ENCODE measurements at regions not wholly inside any gene's neighbourhood (a gene's known extent, or its start where the extent isn't known, plus 50 kb on each side); places are given as distances from the start of the nearest gene placed in this dataset.

GRCh38 chr4:123346330-123346940 lies 50.2 kb upstream of the SPRY1 start:
- Mint-ChIP-seq H3K9me3 (ENCODE audit: unreplicated experiment) (no peaks in the 10 kb centered on the region), H3K4me3 (ENCODE audit: unreplicated experiment) (no peak overlapping the region), H3K4me1 (ENCODE audit: low read depth, unreplicated experiment) (no peaks in the 10 kb centered on the region), H3K27ac (ENCODE audit: unreplicated experiment) (no peak overlapping the region), H3K27me3 (ENCODE audit: low read depth, unreplicated experiment) (peaks cover 6% of the 10 kb centered on the region), H3K36me3 (ENCODE audit: low read depth, unreplicated experiment) (no peaks in the 10 kb centered on the region)
- Histone ChIP-seq H3K27me3 (ENCODE audit: insufficient read depth, low read length) (no peaks in the 10 kb centered on the region), H2AFZ (ENCODE audit: low read depth, low read length) (no peak overlapping the region), H3K9me3 (ENCODE audit: insufficient read depth, low read depth, low read length) (no peaks in the 10 kb centered on the region), H3K79me2 (ENCODE audit: insufficient read depth, low read length) (no peaks in the 10 kb centered on the region), H3K27ac (ENCODE audit: low read depth, low read length) (no peak overlapping the region), H3K4me2 (ENCODE audit: low read length) (no peak overlapping the region), H3K4me1 (ENCODE audit: insufficient read depth, low read length) (no peaks in the 10 kb centered on the region), H3K9ac (ENCODE audit: low read length) (no peak overlapping the region), H3K36me3 (ENCODE audit: insufficient read depth, low read length) (no peaks in the 10 kb centered on the region), H3K4me3 (ENCODE audit: insufficient read depth, low read depth, low read length) (no peak overlapping the region), H4K20me1 (ENCODE audit: insufficient read depth, low read length) (no peaks in the 10 kb centered on the region)
- TF ChIP-seq, protein P1, sequence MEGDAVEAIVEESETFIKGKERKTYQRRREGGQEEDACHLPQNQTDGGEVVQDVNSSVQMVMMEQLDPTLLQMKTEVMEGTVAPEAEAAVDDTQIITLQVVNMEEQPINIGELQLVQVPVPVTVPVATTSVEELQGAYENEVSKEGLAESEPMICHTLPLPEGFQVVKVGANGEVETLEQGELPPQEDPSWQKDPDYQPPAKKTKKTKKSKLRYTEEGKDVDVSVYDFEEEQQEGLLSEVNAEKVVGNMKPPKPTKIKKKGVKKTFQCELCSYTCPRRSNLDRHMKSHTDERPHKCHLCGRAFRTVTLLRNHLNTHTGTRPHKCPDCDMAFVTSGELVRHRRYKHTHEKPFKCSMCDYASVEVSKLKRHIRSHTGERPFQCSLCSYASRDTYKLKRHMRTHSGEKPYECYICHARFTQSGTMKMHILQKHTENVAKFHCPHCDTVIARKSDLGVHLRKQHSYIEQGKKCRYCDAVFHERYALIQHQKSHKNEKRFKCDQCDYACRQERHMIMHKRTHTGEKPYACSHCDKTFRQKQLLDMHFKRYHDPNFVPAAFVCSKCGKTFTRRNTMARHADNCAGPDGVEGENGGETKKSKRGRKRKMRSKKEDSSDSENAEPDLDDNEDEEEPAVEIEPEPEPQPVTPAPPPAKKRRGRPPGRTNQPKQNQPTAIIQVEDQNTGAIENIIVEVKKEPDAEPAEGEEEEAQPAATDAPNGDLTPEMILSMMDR (IDR thresholded peaks at IDR 0.05; ENCODE audit: insufficient read depth, low read depth, low read length), result no peak
- no peak for TF ChIP-seq EZH2 (IDR thresholded peaks at IDR 0.05; ENCODE audit: insufficient read depth, low read length)
- FAIRE-seq (no peak), DNase-seq (ENCODE audit: low read depth) (no peak)

All from astrocyte (in vitro differentiated cells and primary cell).